ENCODE measurements at regions not wholly inside any gene's neighbourhood (a gene's known extent, or its start where the extent isn't known, plus 50 kb on each side); places are given as distances from the start of the nearest gene placed in this dataset.

DNA sequence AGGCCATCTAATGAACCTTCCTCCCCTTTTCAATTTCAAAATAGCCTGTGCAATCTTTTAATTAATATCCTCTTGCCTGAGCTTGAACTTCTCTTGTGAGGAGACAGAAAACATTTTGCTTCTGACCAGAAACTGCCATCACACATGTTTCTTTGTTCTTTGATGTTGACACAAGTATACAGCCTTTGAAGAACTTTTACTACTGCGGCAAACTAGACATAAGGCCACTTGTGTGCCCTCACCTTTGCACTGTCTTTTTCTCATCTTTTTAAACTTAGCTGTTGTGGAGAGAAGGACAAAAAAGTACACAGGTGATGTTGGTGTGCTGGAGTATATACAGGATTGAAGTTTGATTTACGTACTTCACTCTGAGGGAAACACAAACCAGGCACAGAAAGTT, 116.3 kb upstream of the C1GALT1C1 start:
- no peaks in the 10 kb centered on the region for H3K79me2 ChIP-seq (ENCODE audit: insufficient read depth, low read length)
- no peak overlapping the region for H2BK120ac ChIP-seq (ENCODE audit: low read depth, low read length, poor library complexity, severe bottlenecking)
- peaks cover 0 to 7% (median 2%) of the 10 kb centered on the region in 3 experiments; a peak in 4 of 7 replicates for H3K36me3 Mint-ChIP-seq (ENCODE audit: insufficient read depth in 1 of 3, low read depth in 3 of 3)
- no peak overlapping the region for H3K4me3 Mint-ChIP-seq
- no peaks in the 10 kb centered on the region for H3K23me2 ChIP-seq (ENCODE audit: insufficient read length, low read depth, low read length, poor library complexity, severe bottlenecking)
- H4K20me1 ChIP-seq (ENCODE audit: control insufficient read depth, insufficient read depth, insufficient read length): no peaks in the 10 kb centered on the region
- no peak overlapping the region for H3K4ac ChIP-seq (ENCODE audit: low read depth, low read length)
- H4K91ac ChIP-seq (ENCODE audit: insufficient read length, low read depth, low read length): no peak overlapping the region
- no peak overlapping the region for H2BK15ac ChIP-seq (ENCODE audit: low read depth, low read length)
- H3K23ac ChIP-seq (ENCODE audit: insufficient read length, low read depth, low read length): no peak overlapping the region
- no peaks in the 10 kb centered on the region for H3K4me1 ChIP-seq (ENCODE audit: insufficient read depth, low read length)
- H3K4me1 Mint-ChIP-seq: peaks cover 0 to 6% of the 10 kb centered on the region in 2 experiments; a peak in 2 of 4 replicates
- no peak overlapping the region for H2BK20ac ChIP-seq (ENCODE audit: low read depth, low read length, poor library complexity, severe bottlenecking)
- peaks cover 62 to 67% of the 10 kb centered on the region in 2 experiments for H3K9me3 Mint-ChIP-seq
- H3K27me3 ChIP-seq (ENCODE audit: insufficient read depth, low read length): no peaks in the 10 kb centered on the region
- H3K27ac Mint-ChIP-seq: no peak overlapping the region
- H3K18ac ChIP-seq (ENCODE audit: insufficient read length, low read depth, low read length): no peak overlapping the region
- H2BK12ac ChIP-seq (ENCODE audit: insufficient read length, low read depth, low read length): no peak overlapping the region
- no peak overlapping the region for H3K4me2 ChIP-seq (ENCODE audit: insufficient read depth, insufficient read length, low read length)
- no peak overlapping the region for H3K9ac ChIP-seq (ENCODE audit: extremely low read depth, insufficient read length, low read length)
- no peak overlapping the region for H3K56ac ChIP-seq (ENCODE audit: insufficient read length, low read depth, low read length)
- H3K27me3 Mint-ChIP-seq (ENCODE audit: low read depth): peaks cover 19% of the 10 kb centered on the region
- DNase-seq: no peak
- WGBS (ENCODE audit: extremely low coverage, insufficient read length, low lambda C conversion rate): no CpG with 5 or more reads among the region's 2 CpGs
- H3K14ac ChIP-seq (ENCODE audit: insufficient read depth, low read length): no peak overlapping the region
- H4K8ac ChIP-seq (replicated peaks; ENCODE audit: insufficient read length, low read depth, low read length): no peak overlapping the region
- no peak overlapping the region for H2BK5ac ChIP-seq (ENCODE audit: insufficient read length, low read length)
- no peak overlapping the region for H4K5ac ChIP-seq (ENCODE audit: insufficient read length, low read depth, low read length)
- H3K27ac ChIP-seq (ENCODE audit: insufficient read length, low read depth, low read length): no peak overlapping the region
- H3K9me3 ChIP-seq (ENCODE audit: control insufficient read depth, low read depth, low read length): peaks cover 17% of the 10 kb centered on the region
- H2AFZ ChIP-seq (ENCODE audit: low read length): no peak overlapping the region
- no peak overlapping the region for H2AK5ac ChIP-seq (ENCODE audit: insufficient read length, low read length)
- no peaks in the 10 kb centered on the region for H3K79me1 ChIP-seq (ENCODE audit: insufficient read depth, low read depth, low read length, poor library complexity, severe bottlenecking)
- no peak overlapping the region for H3T11ph ChIP-seq (ENCODE audit: low read length)
- TF ChIP-seq, protein P1, sequence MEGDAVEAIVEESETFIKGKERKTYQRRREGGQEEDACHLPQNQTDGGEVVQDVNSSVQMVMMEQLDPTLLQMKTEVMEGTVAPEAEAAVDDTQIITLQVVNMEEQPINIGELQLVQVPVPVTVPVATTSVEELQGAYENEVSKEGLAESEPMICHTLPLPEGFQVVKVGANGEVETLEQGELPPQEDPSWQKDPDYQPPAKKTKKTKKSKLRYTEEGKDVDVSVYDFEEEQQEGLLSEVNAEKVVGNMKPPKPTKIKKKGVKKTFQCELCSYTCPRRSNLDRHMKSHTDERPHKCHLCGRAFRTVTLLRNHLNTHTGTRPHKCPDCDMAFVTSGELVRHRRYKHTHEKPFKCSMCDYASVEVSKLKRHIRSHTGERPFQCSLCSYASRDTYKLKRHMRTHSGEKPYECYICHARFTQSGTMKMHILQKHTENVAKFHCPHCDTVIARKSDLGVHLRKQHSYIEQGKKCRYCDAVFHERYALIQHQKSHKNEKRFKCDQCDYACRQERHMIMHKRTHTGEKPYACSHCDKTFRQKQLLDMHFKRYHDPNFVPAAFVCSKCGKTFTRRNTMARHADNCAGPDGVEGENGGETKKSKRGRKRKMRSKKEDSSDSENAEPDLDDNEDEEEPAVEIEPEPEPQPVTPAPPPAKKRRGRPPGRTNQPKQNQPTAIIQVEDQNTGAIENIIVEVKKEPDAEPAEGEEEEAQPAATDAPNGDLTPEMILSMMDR (conservative IDR thresholded peaks at IDR 0.05): no peak
